ENCODE measurements at regions not wholly inside any gene's neighbourhood (a gene's known extent, or its start where the extent isn't known, plus 50 kb on each side); places are given as distances from the start of the nearest gene placed in this dataset.

DNA sequence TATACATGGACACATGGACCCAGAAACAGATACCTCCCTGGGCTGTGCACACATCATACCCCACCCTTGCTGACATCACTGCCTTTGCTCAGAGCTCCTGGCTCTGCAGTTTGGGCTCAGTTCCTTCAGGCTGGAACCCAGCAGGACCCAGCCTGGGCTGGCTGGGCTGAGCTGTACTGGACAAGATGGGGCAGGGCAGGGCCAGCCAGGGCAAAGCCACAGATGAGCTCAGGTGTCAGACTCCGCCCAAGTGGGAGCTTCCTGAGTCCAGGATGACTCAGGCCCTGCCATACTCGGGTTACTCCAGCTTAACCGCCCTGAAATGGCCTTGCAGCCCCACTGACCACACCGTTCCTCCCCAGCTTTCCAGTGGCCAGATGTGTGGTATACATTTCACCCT lies 284.9 kb downstream of the OSR1 start:
- no peaks in the 10 kb centered on the region for H3K4me1 Mint-ChIP-seq
- no peak overlapping the region for H3K27ac Mint-ChIP-seq
- no peaks in the 10 kb centered on the region for H3K9me3 ChIP-seq (ENCODE audit: control insufficient read depth, low read length, poor library complexity, severe bottlenecking)
- H3K36me3 Mint-ChIP-seq (ENCODE audit: low read depth), result peaks cover 2% of the 10 kb centered on the region
- no peaks in the 10 kb centered on the region for H3K27me3 Mint-ChIP-seq
- no peak for DNase-seq
- no peak overlapping the region for H3K4me3 Mint-ChIP-seq
- no peak for ATAC-seq

GRCh38 chr2:19072161-19072560 lies 286.3 kb downstream of the OSR1 start:
- Mint-ChIP-seq H3K27me3 (no peaks in the 10 kb centered on the region), H3K27ac (no peak overlapping the region), H3K36me3 (ENCODE audit: low read depth) (peaks cover 2% of the 10 kb centered on the region), H3K4me3 (no peak overlapping the region), H3K4me1 (peaks cover 1% of the 10 kb centered on the region)
- H3K9me3 ChIP-seq (ENCODE audit: control insufficient read depth, low read length, poor library complexity, severe bottlenecking), result no peaks in the 10 kb centered on the region
- ATAC-seq (no peak), DNase-seq (no peak)

GRCh38 chr2:19070886-19071285 lies 287.5 kb downstream of the OSR1 start:
- H3K36me3 Mint-ChIP-seq (ENCODE audit: low read depth), result no peaks in the 10 kb centered on the region
- H3K9me3 ChIP-seq (ENCODE audit: control insufficient read depth, low read length, poor library complexity, severe bottlenecking), result no peaks in the 10 kb centered on the region
- H3K27ac Mint-ChIP-seq, result no peak overlapping the region
- DNase-seq (no peak), ATAC-seq (no peak)
- peaks cover 3% of the 10 kb centered on the region for H3K4me1 Mint-ChIP-seq
- no peaks in the 10 kb centered on the region for H3K27me3 Mint-ChIP-seq
- H3K4me3 Mint-ChIP-seq, result no peak overlapping the region

DNA sequence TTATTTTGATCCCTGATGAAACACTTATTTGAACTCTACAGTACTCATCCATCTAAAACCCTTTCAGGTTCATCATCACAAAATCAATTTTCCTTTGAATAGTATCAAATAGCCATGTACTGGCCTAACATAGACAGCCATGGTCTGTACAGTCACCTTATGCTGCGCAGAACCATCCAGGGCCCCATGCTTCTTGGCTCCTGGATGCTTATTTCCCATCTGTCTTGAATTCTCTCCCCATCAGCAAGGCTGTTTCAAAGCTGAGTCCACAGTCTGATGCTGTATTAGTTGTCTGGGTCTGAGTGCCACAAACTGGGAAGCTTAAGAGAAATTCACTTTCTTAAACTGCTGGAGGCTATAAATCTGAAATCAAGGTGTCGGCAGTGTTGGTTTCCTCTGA lies 290.2 kb downstream of the OSR1 start:
- DNase-seq, result no peak
- H3K4me1 Mint-ChIP-seq, result peaks cover 3% of the 10 kb centered on the region
- H3K27ac Mint-ChIP-seq, result no peak overlapping the region
- H3K4me3 Mint-ChIP-seq, result no peak overlapping the region
- no peaks in the 10 kb centered on the region for H3K36me3 Mint-ChIP-seq (ENCODE audit: low read depth)
- no peaks in the 10 kb centered on the region for H3K27me3 Mint-ChIP-seq
- no peak for ATAC-seq
- H3K9me3 ChIP-seq (ENCODE audit: control insufficient read depth, low read length, poor library complexity, severe bottlenecking), result no peaks in the 10 kb centered on the region

DNA sequence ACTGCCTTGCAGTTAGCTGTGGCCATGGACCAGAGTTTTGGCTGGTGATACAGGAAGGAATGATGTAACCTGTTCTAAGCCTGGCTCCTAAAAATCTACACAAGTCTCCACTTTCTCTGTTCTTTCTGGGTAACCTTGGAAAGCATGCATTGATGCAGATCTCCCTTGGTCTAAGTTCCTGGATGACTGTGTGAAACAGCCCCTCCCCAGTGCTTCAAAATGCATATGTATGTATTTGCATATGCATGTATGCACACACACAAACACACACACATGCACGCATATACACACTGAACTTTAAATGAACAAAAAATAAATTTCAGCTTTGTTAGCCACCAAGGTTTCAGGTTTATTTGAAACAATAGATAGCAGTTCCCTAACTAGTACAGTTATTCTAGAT lies 296.1 kb downstream of the OSR1 start:
- no peaks in the 10 kb centered on the region for H3K27me3 Mint-ChIP-seq
- peaks cover 6% of the 10 kb centered on the region for H3K4me1 Mint-ChIP-seq
- no peaks in the 10 kb centered on the region for H3K9me3 ChIP-seq (ENCODE audit: control insufficient read depth, low read length, poor library complexity, severe bottlenecking)
- no peak overlapping the region for H3K4me3 Mint-ChIP-seq
- DNase-seq (no peak), ATAC-seq (no peak)
- H3K27ac Mint-ChIP-seq, result no peak overlapping the region
- no peaks in the 10 kb centered on the region for H3K36me3 Mint-ChIP-seq (ENCODE audit: low read depth)

DNA sequence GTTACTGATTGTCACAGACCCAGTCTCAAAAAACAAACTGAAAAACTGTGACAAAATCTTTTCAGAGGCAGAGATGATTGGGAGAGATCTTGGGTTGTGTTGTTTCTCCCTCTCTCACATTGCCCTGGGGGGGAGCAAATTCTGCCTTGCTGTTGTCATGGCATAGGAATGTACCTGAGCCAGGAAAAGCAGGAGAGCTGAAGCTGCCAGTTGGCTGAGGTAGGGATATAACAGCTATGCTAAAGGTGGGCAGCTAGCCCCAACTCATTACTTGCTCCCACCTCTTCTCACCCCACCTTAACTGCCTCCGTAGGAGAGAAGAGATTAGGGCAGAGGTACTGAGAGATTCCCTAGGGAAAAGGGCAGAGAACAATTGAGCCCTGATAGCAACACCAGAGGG lies 299.3 kb downstream of the OSR1 start:
- Mint-ChIP-seq H3K27me3 (no peaks in the 10 kb centered on the region), H3K36me3 (ENCODE audit: low read depth) (peaks cover 3% of the 10 kb centered on the region), H3K4me1 (peaks cover 3% of the 10 kb centered on the region), H3K4me3 (no peak overlapping the region), H3K27ac (no peak overlapping the region)
- DNase-seq, result no peak
- ATAC-seq, result no peak
- H3K9me3 ChIP-seq (ENCODE audit: control insufficient read depth, low read length, poor library complexity, severe bottlenecking), result no peaks in the 10 kb centered on the region

DNA sequence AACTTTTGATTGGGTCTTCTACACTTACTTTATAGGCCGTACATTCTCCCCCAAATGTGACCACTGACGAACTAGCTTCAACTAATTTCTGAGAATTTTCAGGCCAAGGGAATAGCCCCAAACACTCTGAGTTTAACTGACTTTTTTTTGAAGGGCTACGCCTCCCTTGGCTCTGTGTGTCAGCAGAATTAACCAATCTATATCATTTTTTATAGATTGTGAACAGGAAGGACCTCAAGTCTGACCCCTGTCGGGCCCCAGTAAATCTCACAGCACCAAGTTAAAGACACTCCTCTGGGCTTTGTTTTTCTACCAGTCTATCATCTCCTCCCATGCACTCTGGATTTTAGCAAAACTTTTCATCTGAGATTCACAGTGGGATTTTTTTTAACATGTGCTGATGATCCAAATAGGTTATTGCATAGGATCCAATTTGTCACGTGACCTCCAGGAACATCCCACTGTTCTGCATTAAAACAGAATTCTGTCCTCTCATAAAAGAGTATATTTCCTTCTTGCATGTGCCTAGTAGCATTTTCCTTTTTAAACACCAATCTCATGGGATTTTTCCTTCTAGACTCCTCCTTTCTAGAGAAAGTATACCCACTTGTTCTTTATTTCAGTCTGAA lies 307.1 kb downstream of the OSR1 start:
- H3K27ac Mint-ChIP-seq, result no peak overlapping the region
- ATAC-seq (no peak), DNase-seq (no peak)
- H3K4me3 Mint-ChIP-seq, result no peak overlapping the region
- H3K9me3 ChIP-seq (ENCODE audit: control insufficient read depth, low read length, poor library complexity, severe bottlenecking), result no peaks in the 10 kb centered on the region
- H3K36me3 Mint-ChIP-seq (ENCODE audit: low read depth), result peaks cover 4% of the 10 kb centered on the region
- no peaks in the 10 kb centered on the region for H3K4me1 Mint-ChIP-seq
- H3K27me3 Mint-ChIP-seq, result no peaks in the 10 kb centered on the region

DNA sequence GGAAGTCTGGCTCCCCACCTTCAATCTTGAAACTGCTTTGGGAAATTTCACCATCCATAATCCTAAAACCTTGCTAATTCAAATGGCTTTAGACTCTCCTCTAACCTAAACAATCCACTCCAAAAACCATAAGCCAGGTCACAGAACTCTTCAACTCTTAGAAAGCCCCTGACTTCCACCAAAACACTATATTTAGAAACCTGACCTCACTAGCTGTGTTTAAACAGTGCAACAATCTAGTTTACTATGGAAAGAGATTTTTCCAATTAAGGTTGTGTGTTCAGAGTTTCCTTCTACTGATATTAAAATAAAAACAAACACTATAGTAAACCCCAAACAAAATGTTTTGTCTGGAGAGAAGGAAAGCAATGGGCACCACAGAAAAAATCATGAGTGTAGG lies 308.1 kb downstream of the OSR1 start:
- DNase-seq (no peak), ATAC-seq (no peak)
- H3K4me3 Mint-ChIP-seq, result no peak overlapping the region
- H3K4me1 Mint-ChIP-seq, result no peaks in the 10 kb centered on the region
- no peaks in the 10 kb centered on the region for H3K9me3 ChIP-seq (ENCODE audit: control insufficient read depth, low read length, poor library complexity, severe bottlenecking)
- H3K27ac Mint-ChIP-seq, result no peak overlapping the region
- H3K36me3 Mint-ChIP-seq (ENCODE audit: low read depth), result peaks cover 3% of the 10 kb centered on the region
- H3K27me3 Mint-ChIP-seq, result no peaks in the 10 kb centered on the region

GRCh38 chr2:19048593-19049266 lies 309.7 kb downstream of the OSR1 start:
- Mint-ChIP-seq H3K36me3 (ENCODE audit: low read depth) (no peaks in the 10 kb centered on the region), H3K27ac (no peak overlapping the region), H3K4me1 (no peaks in the 10 kb centered on the region), H3K4me3 (no peak overlapping the region), H3K27me3 (no peaks in the 10 kb centered on the region)
- DNase-seq, result no peak
- no peak for ATAC-seq
- no peaks in the 10 kb centered on the region for H3K9me3 ChIP-seq (ENCODE audit: control insufficient read depth, low read length, poor library complexity, severe bottlenecking)

GRCh38 chr2:19046986-19047780 lies 311.2 kb downstream of the OSR1 start:
- no peaks in the 10 kb centered on the region for H3K36me3 Mint-ChIP-seq (ENCODE audit: low read depth)
- no peaks in the 10 kb centered on the region for H3K9me3 ChIP-seq (ENCODE audit: control insufficient read depth, low read length, poor library complexity, severe bottlenecking)
- no peaks in the 10 kb centered on the region for H3K4me1 Mint-ChIP-seq
- no peak for DNase-seq
- ATAC-seq, result no peak
- no peak overlapping the region for H3K4me3 Mint-ChIP-seq
- H3K27ac Mint-ChIP-seq, result no peak overlapping the region
- H3K27me3 Mint-ChIP-seq, result no peaks in the 10 kb centered on the region

DNA sequence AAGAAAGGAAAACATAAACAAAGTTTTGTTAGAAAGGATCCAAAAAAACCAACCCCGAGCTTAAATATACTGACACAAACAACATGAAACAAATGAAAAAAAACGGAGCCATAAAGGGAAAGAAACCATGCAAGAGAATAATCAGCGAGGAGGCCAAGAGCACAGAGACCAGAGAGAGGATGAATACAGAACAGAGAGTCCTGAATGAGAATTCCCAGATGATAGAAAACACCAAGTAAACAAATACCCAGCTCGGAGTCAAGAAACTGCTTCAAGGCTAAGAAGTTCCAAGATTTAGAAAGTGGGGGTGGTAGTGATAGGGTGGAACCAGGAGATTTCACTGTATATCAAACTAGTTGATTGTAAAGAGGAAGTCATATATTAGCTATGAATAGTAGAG lies 313.3 kb downstream of the OSR1 start:
- no peaks in the 10 kb centered on the region for H3K9me3 ChIP-seq (ENCODE audit: control insufficient read depth, low read length, poor library complexity, severe bottlenecking)
- no peaks in the 10 kb centered on the region for H3K36me3 Mint-ChIP-seq (ENCODE audit: low read depth)
- H3K4me3 Mint-ChIP-seq, result no peak overlapping the region
- DNase-seq (no peak), ATAC-seq (no peak)
- no peak overlapping the region for H3K27ac Mint-ChIP-seq
- H3K27me3 Mint-ChIP-seq, result no peaks in the 10 kb centered on the region
- no peaks in the 10 kb centered on the region for H3K4me1 Mint-ChIP-seq

DNA sequence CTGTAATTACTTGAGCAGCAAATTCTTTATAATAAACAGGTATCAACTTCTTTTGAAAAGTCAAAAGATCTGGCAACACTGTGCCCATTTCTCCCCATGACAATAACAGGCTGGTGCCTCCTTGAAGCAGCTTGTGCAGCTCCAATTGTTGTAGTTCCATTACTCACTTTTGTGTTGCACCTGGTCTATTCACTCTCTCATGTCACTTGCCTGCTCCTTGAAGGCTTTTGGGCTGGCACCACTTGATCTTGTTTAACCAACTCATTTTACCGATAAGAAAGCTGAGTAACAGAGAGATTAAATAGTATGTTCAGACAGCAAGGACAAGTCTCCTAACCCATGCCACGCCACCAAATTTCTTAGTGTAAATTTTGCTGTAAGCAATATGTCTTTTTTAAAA lies 314.5 kb downstream of the OSR1 start:
- Mint-ChIP-seq H3K27ac (no peak overlapping the region), H3K4me1 (no peaks in the 10 kb centered on the region), H3K27me3 (no peaks in the 10 kb centered on the region), H3K4me3 (no peak overlapping the region), H3K36me3 (ENCODE audit: low read depth) (no peaks in the 10 kb centered on the region)
- no peaks in the 10 kb centered on the region for H3K9me3 ChIP-seq (ENCODE audit: control insufficient read depth, low read length, poor library complexity, severe bottlenecking)
- DNase-seq (no peak), ATAC-seq (no peak)

- Mint-ChIP-seq H3K27ac (no peak overlapping the region), H3K36me3 (ENCODE audit: low read depth) (no peaks in the 10 kb centered on the region), H3K4me1 (no peaks in the 10 kb centered on the region), H3K27me3 (no peaks in the 10 kb centered on the region), H3K4me3 (no peak overlapping the region)
- no peak for DNase-seq
- H3K9me3 ChIP-seq (ENCODE audit: control insufficient read depth, low read length, poor library complexity, severe bottlenecking), result no peaks in the 10 kb centered on the region
- ATAC-seq, result no peak
Measured at GRCh38 chr2:19041434-19042041, 316.9 kb downstream of the OSR1 start.
